ENCODE measurements at regions not wholly inside any gene's neighbourhood (a gene's known extent, or its start where the extent isn't known, plus 50 kb on each side); places are given as distances from the start of the nearest gene placed in this dataset.

- no peak for TF ChIP-seq CTCF (conservative IDR thresholded peaks at IDR 0.05; ENCODE audit: low read length)
- TF ChIP-seq EZH2phosphoT487 (IDR thresholded peaks at IDR 0.05; ENCODE audit: borderline replicate concordance, low read depth, low read length) = no peak
These were observed 115.8 kb upstream of the SERP2 start for GRCh38 chr13:44257796-44258195.

Data from OCI-LY7 (cell line).